Cerebellar nuclear complex (tissue), 1 donor: ENCODE measurements at regions not wholly inside any gene's neighbourhood (a gene's known extent, or its start where the extent isn't known, plus 50 kb on each side); places are given as distances from the start of the nearest gene placed in this dataset.

Source experiments
- DNase-seq, 2 experiments: peaks; one replicate each; lab custom pipeline; 2025; lab: John Stamatoyannopoulos, UW

- DNase-seq, result no peak
Observed at GRCh38 chr11:29310725-29311342, 706.0 kb downstream of the KCNA4 start.

GRCh38 chr11:29309992-29310391 is 706.8 kb downstream of the KCNA4 start:
- DNase-seq, result no peak

GRCh38 chr11:29306527-29306926 is 710.3 kb downstream of the KCNA4 start:
- no peak for DNase-seq

- DNase-seq, result no peak
Observed at GRCh38 chr11:29305456-29306232, 711.2 kb downstream of the KCNA4 start.

- DNase-seq, result no peak
Observed at GRCh38 chr11:29300420-29300819, 716.4 kb downstream of the KCNA4 start.

- no peak for DNase-seq
Observed at GRCh38 chr11:29296680-29297079, 720.1 kb downstream of the KCNA4 start.

- DNase-seq, result no peak
Observed at GRCh38 chr11:29293825-29294224, 723.0 kb downstream of the KCNA4 start.

GRCh38 chr11:29282088-29282487 is 734.7 kb downstream of the KCNA4 start:
- no peak for DNase-seq

GRCh38 chr11:29281271-29281777 is 735.5 kb downstream of the KCNA4 start:
- DNase-seq, result no peak

GRCh38 chr11:29280452-29280851 is 736.4 kb downstream of the KCNA4 start:
- DNase-seq, result no peak

GRCh38 chr11:29279716-29280115 is 737.1 kb downstream of the KCNA4 start:
- no peak for DNase-seq

- DNase-seq, result no peak
Observed at GRCh38 chr11:29272019-29272654, 744.7 kb downstream of the KCNA4 start.

GRCh38 chr11:29271616-29272015 is 745.2 kb downstream of the KCNA4 start:
- no peak for DNase-seq

- no peak for DNase-seq
Observed at GRCh38 chr11:29268733-29269132, 748.1 kb downstream of the KCNA4 start.

- DNase-seq, result no peak
Observed at GRCh38 chr11:29265792-29266191, 751.0 kb downstream of the KCNA4 start.

GRCh38 chr11:29265381-29265780 is 751.4 kb downstream of the KCNA4 start:
- no peak for DNase-seq

- DNase-seq, result no peak
Observed at GRCh38 chr11:29263971-29264682, 752.7 kb downstream of the KCNA4 start.

- DNase-seq, result no peak
Observed at GRCh38 chr11:29261831-29262230, 755.0 kb downstream of the KCNA4 start.

- DNase-seq, result no peak
Observed at GRCh38 chr11:29260939-29261705, 755.7 kb downstream of the KCNA4 start.

GRCh38 chr11:29258411-29258810 is 758.4 kb downstream of the KCNA4 start:
- DNase-seq, result no peak

GRCh38 chr11:29256580-29256979 is 760.2 kb downstream of the KCNA4 start:
- DNase-seq, result no peak

GRCh38 chr11:29255401-29255800 is 761.4 kb downstream of the KCNA4 start:
- DNase-seq, result no peak
